ENCODE measurements at regions not wholly inside any gene's neighbourhood (a gene's known extent, or its start where the extent isn't known, plus 50 kb on each side); places are given as distances from the start of the nearest gene placed in this dataset.

GRCh38 chr2:18384242-18384641 is 176.2 kb downstream of the RDH14 start:
- TF ChIP-seq CTCF (IDR thresholded peaks at IDR 0.05) (no peak), POLR2A (IDR thresholded peaks at IDR 0.05) (no peak), POLR2AphosphoS5 (IDR thresholded peaks at IDR 0.05) (no peak)
